NB4 (cell line): ENCODE measurements at regions not wholly inside any gene's neighbourhood (a gene's known extent, or its start where the extent isn't known, plus 50 kb on each side); places are given as distances from the start of the nearest gene placed in this dataset.

Experiments used
- DNase-seq: peaks from one replicate; pipeline ENCODE4 v3.0.0; 2010; ENCODE audit warnings: low read depth
- H3K4me3 ChIP-seq: one replicate; pipeline ENCODE4 v1.5.1; 2011; ENCODE audit warnings: mild to moderate bottlenecking, low read depth, low read length, moderate library complexity
- MYC ChIP-seq: IDR thresholded peaks from 2 replicates; pipeline ENCODE4 v1.6.1; 2011; ENCODE audit warnings: low read depth, low read length
- POLR2A ChIP-seq: IDR thresholded peaks from 2 replicates; pipeline ENCODE4 v1.6.1; 2011; ENCODE audit warnings: mild to moderate bottlenecking; ENCODE audit not compliant: insufficient read length; ENCODE audit errors: extremely low read depth
- TF ChIP-seq, protein P1 (sequence below): IDR thresholded peaks from 2 replicates; pipeline ENCODE4 v1.6.1; 2011; ENCODE audit warnings: low read depth, low read length
- TF ChIP-seq, protein P2 (sequence below): IDR thresholded peaks from one replicate; pipeline ENCODE4 v1.5.1; 2012; ENCODE audit warnings: low read depth, low read length

DNA sequence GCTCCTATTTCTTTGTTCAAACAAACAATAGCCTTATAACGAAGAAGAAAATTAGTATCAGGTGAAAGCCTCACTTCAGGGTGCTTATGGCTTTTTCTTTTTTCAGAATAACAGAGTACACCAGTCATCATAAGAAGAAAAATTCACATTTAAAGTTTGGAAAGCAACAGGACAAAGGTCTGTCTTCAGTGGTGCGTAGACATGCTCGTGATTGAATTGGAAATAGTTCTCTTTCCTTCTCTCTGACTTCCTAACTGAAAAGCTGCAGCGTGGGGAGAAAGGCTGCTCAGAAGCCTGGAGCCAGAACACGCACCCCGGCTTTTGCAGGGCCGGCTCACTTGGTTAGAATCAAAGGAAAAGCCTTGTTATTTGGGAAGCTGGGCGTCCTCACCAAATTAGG, 127.6 kb upstream of the ZNF516 start:
- no peak overlapping the region for H3K4me3 ChIP-seq
- TF ChIP-seq, protein P1, sequence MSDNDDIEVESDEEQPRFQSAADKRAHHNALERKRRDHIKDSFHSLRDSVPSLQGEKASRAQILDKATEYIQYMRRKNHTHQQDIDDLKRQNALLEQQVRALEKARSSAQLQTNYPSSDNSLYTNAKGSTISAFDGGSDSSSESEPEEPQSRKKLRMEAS, result no peak
- TF ChIP-seq, protein P2, sequence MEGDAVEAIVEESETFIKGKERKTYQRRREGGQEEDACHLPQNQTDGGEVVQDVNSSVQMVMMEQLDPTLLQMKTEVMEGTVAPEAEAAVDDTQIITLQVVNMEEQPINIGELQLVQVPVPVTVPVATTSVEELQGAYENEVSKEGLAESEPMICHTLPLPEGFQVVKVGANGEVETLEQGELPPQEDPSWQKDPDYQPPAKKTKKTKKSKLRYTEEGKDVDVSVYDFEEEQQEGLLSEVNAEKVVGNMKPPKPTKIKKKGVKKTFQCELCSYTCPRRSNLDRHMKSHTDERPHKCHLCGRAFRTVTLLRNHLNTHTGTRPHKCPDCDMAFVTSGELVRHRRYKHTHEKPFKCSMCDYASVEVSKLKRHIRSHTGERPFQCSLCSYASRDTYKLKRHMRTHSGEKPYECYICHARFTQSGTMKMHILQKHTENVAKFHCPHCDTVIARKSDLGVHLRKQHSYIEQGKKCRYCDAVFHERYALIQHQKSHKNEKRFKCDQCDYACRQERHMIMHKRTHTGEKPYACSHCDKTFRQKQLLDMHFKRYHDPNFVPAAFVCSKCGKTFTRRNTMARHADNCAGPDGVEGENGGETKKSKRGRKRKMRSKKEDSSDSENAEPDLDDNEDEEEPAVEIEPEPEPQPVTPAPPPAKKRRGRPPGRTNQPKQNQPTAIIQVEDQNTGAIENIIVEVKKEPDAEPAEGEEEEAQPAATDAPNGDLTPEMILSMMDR, result no peak
- TF ChIP-seq POLR2A (no peak), MYC (no peak)
- no peak for DNase-seq

DNA sequence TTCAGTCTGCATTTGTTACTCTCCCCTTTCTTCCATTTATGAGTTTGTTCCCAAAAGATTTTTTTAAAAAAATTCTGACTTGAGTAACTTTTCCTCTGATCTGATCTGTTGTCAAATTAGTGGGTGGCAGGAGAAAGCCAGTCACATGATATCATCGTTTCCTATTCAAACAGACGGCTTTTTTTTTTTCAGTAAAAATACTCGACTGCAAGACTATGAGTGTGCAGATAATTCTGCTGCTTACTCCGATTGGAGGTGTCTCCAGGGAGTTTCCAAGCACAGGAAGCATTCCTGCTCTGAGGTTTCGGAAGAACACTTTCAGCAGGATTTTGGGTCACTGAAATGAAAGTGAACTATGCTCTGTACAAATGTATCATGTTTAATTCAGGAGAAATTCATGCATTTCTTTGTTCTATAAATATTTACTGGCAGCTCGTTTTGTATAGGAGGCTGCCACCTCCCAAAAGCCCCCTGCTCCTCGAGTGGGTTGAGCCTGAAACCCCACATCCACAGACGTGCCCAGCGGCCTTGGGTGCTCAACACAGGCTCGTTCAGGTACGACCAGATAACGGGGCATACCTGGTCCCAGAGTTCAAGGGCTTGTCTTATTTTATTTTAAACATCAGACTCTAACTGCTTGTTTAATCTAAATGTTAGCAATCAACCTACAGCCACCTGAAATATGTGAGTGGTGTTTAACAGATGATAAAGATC, 126.9 kb upstream of the ZNF516 start:
- TF ChIP-seq, protein P2, result no peak
- TF ChIP-seq, protein P1, result no peak
- no peak for TF ChIP-seq POLR2A
- TF ChIP-seq MYC, result no peak
- H3K4me3 ChIP-seq, result peak overlapping the region; percentile 23
- peak; percentile 26 for DNase-seq

DNA sequence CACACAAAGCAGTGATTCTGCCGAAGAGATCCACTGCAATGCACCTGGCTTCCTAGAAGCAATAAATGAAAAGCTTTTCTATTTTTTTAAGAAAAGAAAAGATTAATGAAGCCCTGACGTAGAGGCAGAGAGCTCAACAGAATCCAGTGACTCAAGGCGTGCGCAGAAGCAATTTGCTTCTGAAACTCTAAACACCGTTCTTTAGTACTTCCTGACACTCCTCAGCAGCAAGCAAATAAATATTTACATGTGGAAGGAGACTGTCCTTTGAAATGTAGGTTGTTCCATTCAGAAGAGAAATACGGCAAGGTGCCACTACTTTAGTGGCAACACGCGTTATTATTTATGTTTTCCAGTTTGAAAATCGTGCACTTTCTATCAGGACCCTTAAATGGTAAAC, 126.2 kb upstream of the ZNF516 start:
- H3K4me3 ChIP-seq, result no peak overlapping the region
- TF ChIP-seq, protein P1, result no peak
- TF ChIP-seq POLR2A (no peak), MYC (no peak)
- TF ChIP-seq, protein P2, result no peak
- DNase-seq, result no peak

DNA sequence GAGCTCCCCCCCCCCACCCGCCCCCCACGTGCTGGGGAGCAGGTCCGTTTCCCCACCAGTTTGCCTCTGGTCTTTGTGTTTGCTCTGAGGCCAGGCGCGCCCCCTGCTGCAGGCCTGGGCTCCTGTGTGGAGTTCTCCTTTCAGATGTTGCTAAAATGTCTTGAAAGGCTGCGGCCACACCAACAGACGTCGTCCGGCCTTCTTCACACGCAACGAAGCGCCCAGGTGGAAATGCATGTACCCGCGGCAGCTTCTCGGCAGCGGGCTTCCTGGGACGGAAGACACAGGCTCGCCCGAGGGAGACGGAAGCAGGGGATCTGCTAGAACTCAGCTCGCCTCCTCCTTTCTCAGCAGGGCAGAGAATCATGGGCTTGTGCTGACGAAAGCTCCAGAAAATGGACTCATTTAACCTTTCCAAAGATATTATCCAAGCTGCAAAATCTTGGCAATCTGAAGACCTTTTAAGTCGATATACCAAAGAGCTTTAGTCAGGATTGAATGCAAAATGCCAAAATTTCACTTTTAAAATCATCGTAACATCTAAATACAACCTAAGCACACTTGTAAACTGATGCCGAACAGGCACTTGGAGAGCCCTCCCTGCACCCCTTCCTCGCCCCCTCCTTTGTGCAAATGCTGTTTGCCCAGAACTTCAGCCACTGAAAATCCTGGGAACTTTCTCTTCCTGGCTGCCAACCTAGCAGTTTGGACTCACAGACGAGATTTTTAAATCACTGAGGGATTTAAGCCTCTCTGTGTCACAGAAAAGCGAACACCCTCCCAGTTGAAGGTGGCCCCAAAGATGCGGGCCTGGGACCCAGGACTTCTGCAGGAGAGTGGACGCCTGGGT, 125.5 kb upstream of the ZNF516 start:
- TF ChIP-seq, protein P1, result peak; percentile 74
- TF ChIP-seq POLR2A (no peak), MYC (peak; percentile 85)
- TF ChIP-seq, protein P2, result peak; percentile 69
- peak; percentile 97 for DNase-seq
- peak overlapping the region; percentile 33 for H3K4me3 ChIP-seq

DNA sequence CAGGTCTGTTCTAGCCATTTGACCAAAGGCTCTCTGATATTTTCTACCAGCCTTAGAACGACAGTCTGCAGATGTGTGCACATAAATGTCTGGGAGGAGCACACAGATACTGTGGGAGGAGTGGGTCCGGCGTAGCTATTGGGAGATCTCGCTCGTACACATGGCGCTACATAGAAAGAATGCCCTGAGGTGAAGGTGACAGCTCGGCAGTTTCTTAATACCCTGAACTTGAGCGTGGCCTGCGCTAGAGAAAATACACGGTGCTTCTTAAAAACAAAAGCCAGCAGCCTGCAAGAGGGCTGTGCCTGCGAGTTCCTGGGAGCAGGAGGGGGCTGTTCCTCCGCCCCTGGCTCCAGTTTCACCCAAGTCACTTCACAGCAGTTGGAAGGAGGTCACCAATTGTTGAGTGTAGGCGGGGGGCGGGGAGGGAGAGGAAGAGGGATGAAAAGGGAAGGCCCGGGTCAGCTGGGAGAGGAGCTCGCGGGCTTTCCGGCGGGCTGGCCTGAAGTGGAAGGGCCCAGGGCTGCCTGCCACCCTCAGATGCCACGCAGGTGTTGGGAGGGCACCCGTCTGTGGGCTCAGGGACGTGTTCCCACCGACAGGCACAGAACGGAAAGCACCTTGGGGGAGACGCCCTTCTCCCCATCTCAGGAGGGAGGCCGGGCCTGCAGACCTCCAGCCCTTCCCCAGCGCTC, 124.7 kb upstream of the ZNF516 start:
- TF ChIP-seq, protein P1, result no peak
- TF ChIP-seq POLR2A, result peak; percentile 21
- DNase-seq, result peak; percentile 88
- H3K4me3 ChIP-seq, result peak overlapping the region; percentile 25
